HG03378 (cell line): ENCODE measurements at regions not wholly inside any gene's neighbourhood (a gene's known extent, or its start where the extent isn't known, plus 50 kb on each side); places are given as distances from the start of the nearest gene placed in this dataset.

Experiments
- ATAC-seq: cut with Tn5 transposase; IDR thresholded peaks from one replicate; pipeline ENCODE4 v1.9.1; 2021; ENCODE audit warnings: mild to moderate bottlenecking, moderate library complexity; ENCODE audit not compliant: unreplicated experiment

DNA sequence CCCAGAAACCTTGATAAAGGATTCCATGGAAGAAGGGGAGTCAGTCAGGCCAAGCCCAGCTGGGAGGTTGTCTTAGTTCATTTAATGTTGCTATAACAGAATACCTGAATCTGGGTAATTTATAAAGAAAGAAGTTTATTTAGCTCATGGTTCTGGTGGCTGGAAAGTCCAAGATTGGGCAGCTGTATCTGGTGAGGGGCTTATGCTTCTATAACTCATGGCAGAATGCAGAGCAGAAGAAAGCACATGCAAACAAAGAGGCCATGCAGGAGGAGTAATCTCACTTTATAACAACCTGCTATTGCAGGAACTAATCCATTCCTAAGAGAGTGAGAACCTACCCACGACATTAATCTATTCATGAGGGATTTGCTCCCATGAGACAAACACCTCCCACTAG is 54.2 kb upstream of the ANKRD1 start:
- no peak for ATAC-seq

GRCh38 chr10:90977162-90977854 is 56.4 kb upstream of the ANKRD1 start:
- peak; percentile 75 for ATAC-seq

GRCh38 chr10:90977855-90978486 is 57.1 kb upstream of the ANKRD1 start:
- ATAC-seq: peak; percentile 1

GRCh38 chr10:90982406-90983008 is 61.6 kb upstream of the ANKRD1 start:
- ATAC-seq: no peak

GRCh38 chr10:90983914-90984549 is 63.1 kb upstream of the ANKRD1 start:
- ATAC-seq: no peak

GRCh38 chr10:90984898-90985297 is 64.0 kb upstream of the ANKRD1 start:
- no peak for ATAC-seq

DNA sequence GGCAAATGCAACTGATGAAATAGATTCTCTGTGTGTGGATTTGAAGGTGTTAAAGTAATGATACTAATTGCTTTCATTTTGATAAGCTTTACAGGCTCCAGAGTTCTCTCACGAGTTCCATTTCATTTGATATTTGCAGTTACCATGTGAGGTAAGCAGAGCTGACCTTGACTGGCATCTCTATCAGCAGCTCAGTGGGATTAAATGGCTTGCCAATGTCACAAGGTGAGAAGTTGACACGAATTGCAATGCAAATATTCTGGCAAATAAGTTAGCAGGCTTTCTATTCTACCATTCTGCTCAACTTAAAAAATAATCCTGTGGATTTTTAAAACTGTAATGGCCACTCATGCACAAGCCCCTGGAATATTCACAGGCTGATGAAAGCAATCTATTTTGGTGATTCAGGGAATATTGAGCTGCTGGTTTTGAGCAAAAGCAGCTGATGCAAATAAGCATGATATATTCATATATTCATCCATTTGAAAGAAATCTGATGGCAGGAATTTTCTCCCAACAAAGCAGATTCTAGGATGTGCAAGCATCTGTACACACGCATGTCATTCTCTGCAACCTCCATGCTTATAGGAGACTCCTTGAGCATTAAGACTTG is 64.5 kb upstream of the ANKRD1 start:
- no peak for ATAC-seq

DNA sequence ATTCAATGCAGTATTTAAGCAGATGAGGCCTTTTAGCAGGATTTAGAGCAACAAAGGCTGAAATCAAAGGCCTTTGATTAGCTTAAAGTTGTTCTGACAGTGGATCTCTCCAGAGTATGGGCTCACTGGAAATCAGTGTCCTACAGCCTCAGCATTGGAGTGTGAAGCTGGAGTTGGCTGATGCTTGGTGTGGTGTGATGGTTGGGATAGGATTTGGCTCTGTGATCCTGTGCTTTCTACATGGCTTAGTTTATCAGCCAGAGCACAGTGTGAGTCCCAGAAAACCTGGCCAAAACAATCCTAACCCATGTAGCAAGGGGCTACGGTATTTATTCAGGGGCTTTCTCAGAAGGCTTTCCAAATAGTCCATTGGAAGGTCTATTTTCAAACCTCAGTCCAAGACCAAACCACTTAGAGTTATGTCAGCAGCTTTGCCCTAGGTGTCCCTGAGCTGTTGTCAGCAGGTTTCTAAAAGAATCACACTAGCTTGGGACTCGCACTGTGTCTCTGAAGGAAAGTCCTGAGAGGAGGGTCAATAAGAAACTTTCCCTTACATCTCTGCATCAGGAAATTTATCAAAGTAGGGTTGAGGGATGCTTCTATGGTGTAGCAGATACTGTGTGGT is 65.4 kb upstream of the ANKRD1 start:
- ATAC-seq: no peak

DNA sequence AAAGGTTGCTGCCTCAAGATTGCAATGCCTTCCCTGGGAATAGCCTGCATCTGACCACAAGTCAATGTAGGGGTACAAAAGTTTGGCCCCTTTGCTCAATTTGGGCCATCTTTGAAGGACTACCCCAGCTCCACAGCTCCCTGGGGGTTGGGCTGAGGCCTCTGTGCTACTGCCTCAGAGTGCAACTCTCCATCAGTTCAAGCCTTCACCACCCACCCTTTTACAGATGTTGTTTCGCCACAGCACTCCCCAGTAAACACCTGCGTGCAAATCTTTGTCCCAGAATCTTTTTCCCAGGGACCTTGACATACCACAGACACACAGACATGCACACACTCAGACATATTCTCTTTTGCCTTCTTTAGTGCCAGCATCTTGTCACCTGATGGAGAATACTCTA is 66.0 kb upstream of the ANKRD1 start:
- ATAC-seq: no peak

DNA sequence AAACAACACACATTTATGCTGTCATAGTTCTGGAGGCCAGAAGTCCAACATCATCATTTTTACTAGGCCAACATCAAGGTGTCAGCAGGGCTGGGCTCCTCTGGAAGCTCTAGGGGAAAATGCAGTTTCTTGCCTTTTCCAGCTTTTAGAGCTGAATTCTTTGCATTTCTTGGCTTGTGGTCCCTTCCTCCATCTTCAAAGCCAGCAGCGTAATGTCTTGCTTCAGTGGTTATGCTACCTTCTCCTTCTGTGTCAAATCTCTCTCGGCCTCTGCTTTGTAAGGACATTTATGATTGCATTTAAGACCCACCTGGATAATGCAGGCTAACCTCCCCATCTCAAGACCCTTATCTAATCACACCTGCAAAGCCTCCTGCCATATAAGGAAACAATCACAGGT is 66.5 kb upstream of the ANKRD1 start:
- ATAC-seq: no peak

GRCh38 chr10:90988024-90988423 is 67.1 kb upstream of the ANKRD1 start:
- ATAC-seq: no peak

- no peak for ATAC-seq
Measured at GRCh38 chr10:90988802-90989201, 67.9 kb upstream of the ANKRD1 start.

DNA sequence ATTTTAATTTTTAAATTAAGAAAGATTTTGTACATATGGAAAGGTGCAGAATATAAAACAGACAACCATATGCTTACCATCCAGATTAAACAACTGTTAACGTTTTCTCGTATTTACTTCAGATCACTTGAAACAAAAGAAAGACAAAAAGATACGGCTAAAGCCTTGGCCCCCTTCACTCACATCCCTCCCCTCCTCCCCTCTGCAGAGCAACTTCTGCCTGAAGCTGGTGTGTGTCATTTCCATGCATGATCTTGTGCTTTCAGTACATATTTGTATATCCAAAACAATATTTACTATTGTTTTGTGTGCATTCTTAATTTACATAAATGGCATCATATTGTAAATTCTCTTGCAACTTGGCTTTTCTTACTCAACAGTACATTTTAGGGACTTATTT is 68.5 kb upstream of the ANKRD1 start:
- ATAC-seq: no peak

DNA sequence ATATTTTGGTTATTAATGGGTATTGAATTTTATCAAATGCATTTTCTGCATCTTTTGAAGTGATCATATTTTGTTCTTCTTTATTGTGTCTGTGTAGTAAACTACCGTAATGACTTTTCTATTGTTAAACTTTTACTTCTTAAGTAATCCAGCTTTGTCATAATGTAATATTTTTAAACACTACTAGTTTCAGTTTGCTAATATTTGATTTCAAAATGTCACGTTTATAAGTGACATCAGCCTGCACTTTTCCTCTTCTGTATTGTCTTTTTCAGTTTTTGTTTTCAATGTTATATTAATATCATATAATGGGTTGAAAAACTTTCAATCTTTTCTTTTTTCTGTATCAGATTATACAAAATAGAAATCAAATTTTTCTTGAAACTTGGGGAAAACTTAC is 71.6 kb upstream of the ANKRD1 start:
- no peak for ATAC-seq

- peak; percentile 50 for ATAC-seq
Measured at GRCh38 chr10:90993340-90993739, 72.5 kb upstream of the ANKRD1 start.

DNA sequence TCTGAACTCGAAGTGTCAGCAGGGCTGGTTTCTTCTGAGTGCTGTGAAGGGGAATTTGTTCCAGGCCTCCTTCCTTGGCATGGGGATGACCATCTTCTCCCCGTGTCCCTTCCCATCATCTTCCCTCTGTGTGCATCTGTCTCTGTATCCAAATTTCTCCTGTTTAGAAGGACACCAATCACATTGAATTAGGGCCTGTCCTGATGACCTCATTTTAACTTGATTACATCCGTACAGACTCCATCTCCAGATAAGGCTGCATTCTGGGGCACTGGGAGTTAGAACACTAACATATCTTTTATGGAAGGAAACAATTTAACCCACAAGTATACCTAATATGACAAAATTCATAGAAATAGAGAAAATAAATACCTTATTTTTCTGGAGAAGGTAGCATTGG is 76.8 kb upstream of the ANKRD1 start:
- ATAC-seq: no peak

DNA sequence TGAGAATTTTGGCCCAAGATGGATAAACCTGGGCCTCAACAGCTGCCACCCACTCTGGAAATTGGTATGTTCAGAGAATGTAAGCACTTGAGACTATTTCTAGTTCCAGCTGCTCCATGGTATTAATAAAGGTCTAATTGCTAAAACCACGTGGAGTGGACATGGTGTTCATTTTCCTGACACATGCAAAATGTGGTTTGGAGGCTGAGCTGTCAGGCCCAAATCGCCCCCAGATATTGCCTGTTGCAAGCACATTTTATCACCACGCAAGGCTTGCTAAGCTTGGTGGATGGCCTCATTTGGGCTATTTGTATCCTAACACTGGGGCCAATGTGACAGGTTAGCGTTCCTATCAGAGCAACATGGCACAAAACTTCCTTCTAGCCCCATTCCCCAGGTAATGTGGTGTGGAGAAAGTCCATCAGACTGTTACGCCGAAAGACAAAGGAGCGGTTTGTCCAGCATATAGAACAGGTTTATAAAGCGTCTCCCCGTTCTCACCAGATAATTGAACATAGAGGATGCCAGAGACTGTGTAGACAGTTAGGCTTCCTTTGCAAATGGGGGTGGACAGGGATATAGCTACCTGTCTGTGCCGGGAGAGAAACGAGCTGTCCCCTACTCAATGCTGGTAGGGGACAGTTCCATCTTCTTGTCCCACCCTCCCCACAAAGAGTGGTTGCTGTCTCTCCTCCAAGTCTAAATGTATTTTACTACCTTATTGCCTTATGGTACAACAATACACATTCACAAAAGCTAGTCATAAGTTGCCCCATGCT is 78.0 kb upstream of the ANKRD1 start:
- no peak for ATAC-seq

DNA sequence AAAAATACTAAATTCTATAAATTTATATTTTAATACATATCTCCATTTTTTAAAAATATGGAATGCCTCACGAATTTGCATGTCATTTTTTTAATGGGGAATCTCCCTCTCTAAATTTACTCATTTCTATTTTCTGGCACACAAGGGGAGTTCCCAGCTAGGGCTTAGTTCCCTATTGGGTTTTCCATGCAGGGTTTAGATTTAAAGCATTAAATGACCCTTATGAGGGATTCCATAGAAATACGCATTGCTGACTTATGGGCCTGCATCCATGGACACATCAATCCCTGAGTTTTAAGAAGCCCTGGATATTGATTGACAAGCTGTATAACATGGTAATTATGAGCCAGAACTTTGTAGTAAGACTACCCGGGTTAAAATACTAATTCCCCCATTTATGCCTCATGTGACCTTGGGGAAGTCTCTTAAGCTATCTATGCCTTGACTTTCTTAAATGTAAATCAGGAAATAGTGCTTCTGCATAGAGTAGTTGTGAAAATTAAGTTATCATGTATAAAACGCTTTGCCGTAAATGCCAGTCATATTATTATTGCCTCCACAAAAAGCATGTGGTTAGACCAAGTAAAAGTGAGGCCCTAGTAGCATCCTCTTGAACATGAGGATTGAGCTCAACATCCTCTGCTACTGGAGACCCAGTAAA is 78.8 kb upstream of the ANKRD1 start:
- peak; percentile 65 for ATAC-seq

DNA sequence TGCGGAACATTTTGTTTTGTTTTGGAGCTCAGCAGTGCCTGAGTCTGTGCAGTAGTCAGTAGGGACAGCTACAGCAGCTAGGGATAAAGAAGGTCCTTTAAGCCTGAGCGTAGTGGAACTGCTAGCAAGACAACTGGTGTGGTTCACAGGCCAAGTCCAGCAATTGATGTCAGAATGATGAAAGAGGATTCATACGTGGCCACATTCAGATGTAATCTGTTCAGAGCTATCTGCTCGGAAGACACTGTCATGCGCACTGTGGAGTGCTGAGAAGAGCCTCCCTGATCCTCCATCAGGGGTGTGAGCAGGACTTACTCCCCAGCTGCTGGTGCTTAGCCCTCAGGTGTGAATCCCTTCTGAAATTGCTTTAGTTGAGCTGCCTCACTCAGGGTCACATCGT is 79.6 kb upstream of the ANKRD1 start:
- ATAC-seq: no peak

GRCh38 chr10:91000985-91001384 is 80.1 kb upstream of the ANKRD1 start:
- no peak for ATAC-seq
